SK-N-SH (cell line): ENCODE measurements at regions not wholly inside any gene's neighbourhood (a gene's known extent, or its start where the extent isn't known, plus 50 kb on each side); places are given as distances from the start of the nearest gene placed in this dataset.

ENCODE experiments used
- CTCF ChIA-PET: fragments of 300-600, 350-600 bp; formaldehyde crosslinking; extraction: SDS; loops from one replicate; lab custom pipeline; 2021; lab: Yijun Ruan, JAX
- POLR2A ChIA-PET: fragments of 350-600 bp; sonication (Branson Sonifier 250); formaldehyde crosslinking; extraction: SDS; loops from one replicate; lab custom pipeline; 2020; ENCODE audit warnings: antibody characterized with exemption, inconsistent platforms; lab: Yijun Ruan, JAX
- DNase-seq: peaks from one replicate; pipeline ENCODE4 v3.0.0; 2012
- H2AFZ ChIP-seq: fragments of 200-600 bp; sonication (generic); 2 replicates; pipeline ENCODE4 v1.8.1; 2016; ENCODE audit warnings: antibody characterized with exemption, mild to moderate bottlenecking, low read depth
- H3F3A ChIP-seq: fragments of 200-600 bp; sonication (generic); replicated peaks from 2 replicates; pipeline ENCODE3; 2016; ENCODE audit warnings: antibody characterized with exemption, mild to moderate bottlenecking; ENCODE audit not compliant: insufficient read depth
- H3K27ac ChIP-seq, 2 experiments: fragments of 200-500 bp in 1 of 2; fragments of 200-600 bp in 1 of 2; sonication (Bioruptor generic) in 1 of 2; sonication (generic), shearing (Covaris generic) in 1 of 2; 2 replicates each; pipeline versions ENCODE4 v1.5.1 to v1.6.1; 2014 to 2016; ENCODE audit warnings: low read depth in 2 of 2, inconsistent platforms in 1 of 2, low read length in 1 of 2, mild to moderate bottlenecking in 1 of 2, mixed read lengths in 1 of 2
- H3K27me3 ChIP-seq: fragments of 200-600 bp; sonication (generic), shearing (Covaris generic); 2 replicates; pipeline ENCODE4 v1.6.1; 2016; ENCODE audit warnings: mixed run types; ENCODE audit not compliant: insufficient read depth
- H3K36me3 ChIP-seq, 2 experiments: fragments of 200-500 bp in 1 of 2; fragments of 200-600 bp in 1 of 2; sonication (Bioruptor generic) in 1 of 2; sonication (generic) in 1 of 2; replicated peaks in 1 of 2; 2 replicates each; pipeline versions ENCODE3 to v1.5.1; 2014 to 2016; ENCODE audit warnings: low read length in 1 of 2, mild to moderate bottlenecking in 1 of 2; ENCODE audit not compliant: insufficient read depth in 2 of 2, control insufficient read depth in 1 of 2
- H3K4me1 ChIP-seq, 2 experiments: fragments of 200-500 bp in 1 of 2; fragments of 200-600 bp in 1 of 2; sonication (Bioruptor generic) in 1 of 2; sonication (generic), shearing (Covaris generic) in 1 of 2; 2 replicates each; pipeline versions ENCODE4 v1.5.1 to v1.6.1; 2014 to 2016; ENCODE audit warnings: low read depth in 1 of 2, low read length in 1 of 2, mixed run types in 1 of 2; ENCODE audit not compliant: insufficient read depth in 2 of 2, control insufficient read depth in 1 of 2
- H3K4me2 ChIP-seq: fragments of 200-600 bp; sonication (generic), shearing (Covaris generic); 2 replicates; pipeline ENCODE4 v1.6.1; 2017; ENCODE audit warnings: mixed run types
- H3K4me3 ChIP-seq, 2 experiments: fragments of 200-500 bp in 1 of 2; fragments of 200-600 bp in 1 of 2; sonication (Bioruptor generic) in 1 of 2; sonication (generic), shearing (Covaris generic) in 1 of 2; 2 replicates each; pipeline versions ENCODE4 v1.5.1 to v1.8.1; 2014 to 2016; ENCODE audit warnings: low read depth in 2 of 2, inconsistent platforms in 1 of 2, low read length in 1 of 2, mild to moderate bottlenecking in 1 of 2, mixed read lengths in 1 of 2, moderate library complexity in 1 of 2
- H3K79me2 ChIP-seq: fragments of 200-600 bp; sonication (generic); 2 replicates; pipeline ENCODE4 v1.8.1; 2017; ENCODE audit warnings: mild to moderate bottlenecking; ENCODE audit not compliant: insufficient read depth
- H3K9ac ChIP-seq: fragments of 200-600 bp; sonication (generic); 2 replicates; pipeline ENCODE4 v1.6.1; 2017; ENCODE audit warnings: mixed run types
- H3K9me2 ChIP-seq: fragments of 200-600 bp; sonication (generic); 2 replicates; pipeline ENCODE4 v1.6.1; 2017; ENCODE audit warnings: mixed run types
- H3K9me3 ChIP-seq: fragments of 200-600 bp; sonication (generic); 2 replicates; pipeline ENCODE4 v1.6.1; 2017; ENCODE audit warnings: mixed run types, mild to moderate bottlenecking, moderate library complexity
- H4K20me1 ChIP-seq: fragments of 200-600 bp; sonication (generic); 2 replicates; pipeline ENCODE4 v1.6.1; 2017; ENCODE audit warnings: mild to moderate bottlenecking, mixed run types; ENCODE audit not compliant: insufficient read depth
- EZH2phosphoT487 ChIP-seq: fragments of 200-600 bp; sonication (generic); IDR thresholded peaks from 2 replicates; pipeline ENCODE4 v1.6.1; 2017; ENCODE audit warnings: low read depth, mixed run types, mild to moderate bottlenecking, antibody characterized with exemption, moderate library complexity, borderline replicate concordance
- FOSL2 ChIP-seq: IDR thresholded peaks from 2 replicates; pipeline ENCODE4 v1.4.0; 2012; ENCODE audit warnings: low read depth, mild to moderate bottlenecking, moderate library complexity, borderline replicate concordance
- GATA2 ChIP-seq: sonication (generic); formaldehyde crosslinking; IDR thresholded peaks from 2 replicates; pipeline ENCODE4 v1.5.0; 2020; ENCODE audit warnings: mild to moderate bottlenecking, missing genetic modification reagents
- RAD21 ChIP-seq: IDR thresholded peaks from 2 replicates; pipeline ENCODE4 v1.6.1; 2012; ENCODE audit warnings: mild to moderate bottlenecking, low read length
- RCOR1 ChIP-seq: fragments of 150-350 bp; IDR thresholded peaks from 2 replicates; pipeline ENCODE4 v1.6.1; 2017; ENCODE audit warnings: antibody characterized with exemption, low read length
- WGBS: methylation state at CpG from one replicate; pipeline ENCODE4 v1.1.6; 2017; ENCODE audit warnings: low lambda C conversion rate; 5-methylcytosine and 5-hydroxymethylcytosine counted together
- TF ChIP-seq, protein P1 (sequence below): fragments of 200-600 bp; sonication (generic); IDR thresholded peaks from 2 replicates; pipeline ENCODE4 v1.6.1; 2017; ENCODE audit warnings: antibody characterized with exemption, mild to moderate bottlenecking, moderate library complexity
- TF ChIP-seq, protein P2 (sequence below): IDR thresholded peaks from 2 replicates; pipeline ENCODE4 v1.4.0; 2012; ENCODE audit warnings: low read depth, borderline replicate concordance
- TF ChIP-seq, protein P3 (sequence below): IDR thresholded peaks from 2 replicates; pipeline ENCODE4 v1.6.1; 2012; ENCODE audit warnings: mild to moderate bottlenecking, low read depth, low read length, moderate library complexity

DNA sequence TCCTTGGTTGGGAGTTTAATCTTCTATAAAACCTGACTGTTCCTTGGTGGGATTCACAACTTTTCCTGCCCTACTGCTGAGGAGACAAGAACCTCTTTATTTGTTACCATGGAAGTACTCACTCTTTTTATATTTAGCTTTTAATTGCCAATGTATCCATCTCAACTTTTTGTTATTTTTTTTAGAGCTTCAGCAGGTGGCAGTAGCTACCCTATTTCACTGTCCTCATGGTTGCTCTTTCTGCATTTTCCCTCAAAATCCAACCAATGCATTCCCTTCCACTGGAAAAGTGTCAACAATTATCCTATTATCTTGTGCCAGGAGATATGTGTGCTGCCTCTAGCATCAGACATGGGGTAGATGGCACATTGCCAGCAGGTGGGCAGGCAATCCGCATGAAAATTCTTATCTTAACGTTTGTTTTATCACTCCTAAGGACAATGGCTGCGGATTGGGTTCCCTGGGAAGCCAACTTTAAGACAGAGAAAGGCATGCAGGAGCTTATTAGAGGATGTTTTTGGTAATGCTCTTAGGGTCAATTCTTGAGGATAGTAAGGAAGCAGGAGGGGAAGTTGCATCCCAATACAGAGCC is 406.4 kb downstream of the SNAPC1 start:
- no peak for TF ChIP-seq RCOR1
- TF ChIP-seq, protein P1, sequence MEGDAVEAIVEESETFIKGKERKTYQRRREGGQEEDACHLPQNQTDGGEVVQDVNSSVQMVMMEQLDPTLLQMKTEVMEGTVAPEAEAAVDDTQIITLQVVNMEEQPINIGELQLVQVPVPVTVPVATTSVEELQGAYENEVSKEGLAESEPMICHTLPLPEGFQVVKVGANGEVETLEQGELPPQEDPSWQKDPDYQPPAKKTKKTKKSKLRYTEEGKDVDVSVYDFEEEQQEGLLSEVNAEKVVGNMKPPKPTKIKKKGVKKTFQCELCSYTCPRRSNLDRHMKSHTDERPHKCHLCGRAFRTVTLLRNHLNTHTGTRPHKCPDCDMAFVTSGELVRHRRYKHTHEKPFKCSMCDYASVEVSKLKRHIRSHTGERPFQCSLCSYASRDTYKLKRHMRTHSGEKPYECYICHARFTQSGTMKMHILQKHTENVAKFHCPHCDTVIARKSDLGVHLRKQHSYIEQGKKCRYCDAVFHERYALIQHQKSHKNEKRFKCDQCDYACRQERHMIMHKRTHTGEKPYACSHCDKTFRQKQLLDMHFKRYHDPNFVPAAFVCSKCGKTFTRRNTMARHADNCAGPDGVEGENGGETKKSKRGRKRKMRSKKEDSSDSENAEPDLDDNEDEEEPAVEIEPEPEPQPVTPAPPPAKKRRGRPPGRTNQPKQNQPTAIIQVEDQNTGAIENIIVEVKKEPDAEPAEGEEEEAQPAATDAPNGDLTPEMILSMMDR, result peak; percentile 38
- no peak for TF ChIP-seq FOSL2
- no peak for TF ChIP-seq GATA2 (CRISPR knock-in tag)
- peak; percentile 20; the same call in 1 of the 2 replicates for TF ChIP-seq RAD21
- TF ChIP-seq, protein P2, sequence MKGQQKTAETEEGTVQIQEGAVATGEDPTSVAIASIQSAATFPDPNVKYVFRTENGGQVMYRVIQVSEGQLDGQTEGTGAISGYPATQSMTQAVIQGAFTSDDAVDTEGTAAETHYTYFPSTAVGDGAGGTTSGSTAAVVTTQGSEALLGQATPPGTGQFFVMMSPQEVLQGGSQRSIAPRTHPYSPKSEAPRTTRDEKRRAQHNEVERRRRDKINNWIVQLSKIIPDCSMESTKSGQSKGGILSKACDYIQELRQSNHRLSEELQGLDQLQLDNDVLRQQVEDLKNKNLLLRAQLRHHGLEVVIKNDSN, result no peak
- TF ChIP-seq, protein P3, sequence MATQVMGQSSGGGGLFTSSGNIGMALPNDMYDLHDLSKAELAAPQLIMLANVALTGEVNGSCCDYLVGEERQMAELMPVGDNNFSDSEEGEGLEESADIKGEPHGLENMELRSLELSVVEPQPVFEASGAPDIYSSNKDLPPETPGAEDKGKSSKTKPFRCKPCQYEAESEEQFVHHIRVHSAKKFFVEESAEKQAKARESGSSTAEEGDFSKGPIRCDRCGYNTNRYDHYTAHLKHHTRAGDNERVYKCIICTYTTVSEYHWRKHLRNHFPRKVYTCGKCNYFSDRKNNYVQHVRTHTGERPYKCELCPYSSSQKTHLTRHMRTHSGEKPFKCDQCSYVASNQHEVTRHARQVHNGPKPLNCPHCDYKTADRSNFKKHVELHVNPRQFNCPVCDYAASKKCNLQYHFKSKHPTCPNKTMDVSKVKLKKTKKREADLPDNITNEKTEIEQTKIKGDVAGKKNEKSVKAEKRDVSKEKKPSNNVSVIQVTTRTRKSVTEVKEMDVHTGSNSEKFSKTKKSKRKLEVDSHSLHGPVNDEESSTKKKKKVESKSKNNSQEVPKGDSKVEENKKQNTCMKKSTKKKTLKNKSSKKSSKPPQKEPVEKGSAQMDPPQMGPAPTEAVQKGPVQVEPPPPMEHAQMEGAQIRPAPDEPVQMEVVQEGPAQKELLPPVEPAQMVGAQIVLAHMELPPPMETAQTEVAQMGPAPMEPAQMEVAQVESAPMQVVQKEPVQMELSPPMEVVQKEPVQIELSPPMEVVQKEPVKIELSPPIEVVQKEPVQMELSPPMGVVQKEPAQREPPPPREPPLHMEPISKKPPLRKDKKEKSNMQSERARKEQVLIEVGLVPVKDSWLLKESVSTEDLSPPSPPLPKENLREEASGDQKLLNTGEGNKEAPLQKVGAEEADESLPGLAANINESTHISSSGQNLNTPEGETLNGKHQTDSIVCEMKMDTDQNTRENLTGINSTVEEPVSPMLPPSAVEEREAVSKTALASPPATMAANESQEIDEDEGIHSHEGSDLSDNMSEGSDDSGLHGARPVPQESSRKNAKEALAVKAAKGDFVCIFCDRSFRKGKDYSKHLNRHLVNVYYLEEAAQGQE, result no peak
- TF ChIP-seq EZH2phosphoT487, result no peak
- Histone ChIP-seq H3K27me3 (peaks cover 10% of the 10 kb centered on the region; the same call in 1 of the 2 replicates), H3K79me2 (no peaks in the 10 kb centered on the region), H2AFZ (no peak overlapping the region), H3K36me3 (no peaks in the 10 kb centered on the region), H3K27ac (no peak overlapping the region), H3K9ac (no peak overlapping the region), H3K4me1 (no peaks in the 10 kb centered on the region; a peak in 1 of 4 replicates), H3K4me2 (no peak overlapping the region), H3K9me2 (no peaks in the 10 kb centered on the region), H4K20me1 (no peaks in the 10 kb centered on the region), H3F3A (no peaks in the 10 kb centered on the region), H3K9me3 (no peaks in the 10 kb centered on the region), H3K4me3 (no peak overlapping the region)
- no peak for DNase-seq
- WGBS, result 4% methylated on average over 3 of the region's 3 CpGs
- CTCF ChIA-PET, result interaction anchor here (0.6 to 3.2 kb wide), 5 partner anchors 10 to 1911 kb away, joined by 3 to 16 read pairs (median 4); no protein-coding TSS in a partner anchor
- POLR2A ChIA-PET, result no interaction called here
